ENCODE measurements at regions not wholly inside any gene's neighbourhood (a gene's known extent, or its start where the extent isn't known, plus 50 kb on each side); places are given as distances from the start of the nearest gene placed in this dataset.

- Histone ChIP-seq H3K27me3 (ENCODE audit: control insufficient read depth, insufficient read depth, low read length) (no peaks in the 10 kb centered on the region), H3K36me3 (ENCODE audit: control insufficient read depth, insufficient read depth, low read length) (no peaks in the 10 kb centered on the region), H3K4me3 (ENCODE audit: low read depth, low read length) (peak overlapping the region; percentile 41)
- DNase-seq (ENCODE audit: low read depth) = no peak
- ChIA-PET CTCF (interaction anchor here (0.6 kb wide), 1 partner anchor 24 kb away, joined by 3 read pairs; no protein-coding TSS in a partner anchor), POLR2A (no interaction called here)
- TF ChIP-seq, protein P1, sequence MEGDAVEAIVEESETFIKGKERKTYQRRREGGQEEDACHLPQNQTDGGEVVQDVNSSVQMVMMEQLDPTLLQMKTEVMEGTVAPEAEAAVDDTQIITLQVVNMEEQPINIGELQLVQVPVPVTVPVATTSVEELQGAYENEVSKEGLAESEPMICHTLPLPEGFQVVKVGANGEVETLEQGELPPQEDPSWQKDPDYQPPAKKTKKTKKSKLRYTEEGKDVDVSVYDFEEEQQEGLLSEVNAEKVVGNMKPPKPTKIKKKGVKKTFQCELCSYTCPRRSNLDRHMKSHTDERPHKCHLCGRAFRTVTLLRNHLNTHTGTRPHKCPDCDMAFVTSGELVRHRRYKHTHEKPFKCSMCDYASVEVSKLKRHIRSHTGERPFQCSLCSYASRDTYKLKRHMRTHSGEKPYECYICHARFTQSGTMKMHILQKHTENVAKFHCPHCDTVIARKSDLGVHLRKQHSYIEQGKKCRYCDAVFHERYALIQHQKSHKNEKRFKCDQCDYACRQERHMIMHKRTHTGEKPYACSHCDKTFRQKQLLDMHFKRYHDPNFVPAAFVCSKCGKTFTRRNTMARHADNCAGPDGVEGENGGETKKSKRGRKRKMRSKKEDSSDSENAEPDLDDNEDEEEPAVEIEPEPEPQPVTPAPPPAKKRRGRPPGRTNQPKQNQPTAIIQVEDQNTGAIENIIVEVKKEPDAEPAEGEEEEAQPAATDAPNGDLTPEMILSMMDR (IDR thresholded peaks at IDR 0.05; ENCODE audit: insufficient read depth, low read depth, low read length) = no peak
These were observed 99.6 kb downstream of the ZNF429 start for GRCh38 chr19:21604951-21605476.

Data from BJ (cell line).